Pancreas (tissue), 10 donors: ENCODE measurements at regions not wholly inside any gene's neighbourhood (a gene's known extent, or its start where the extent isn't known, plus 50 kb on each side); places are given as distances from the start of the nearest gene placed in this dataset.

Experiments
- ATAC-seq, 4 donors: fragments of 200-7000 bp; cut with Tn5 transposase; one replicate each; pipeline versions ENCODE4 v1.8.0 to v1.9.1; 2020; ENCODE audit warnings: mild to moderate bottlenecking in 4 of 4, moderate library complexity in 4 of 4
- DNase-seq, 6 donors: peaks; one replicate each; pipeline ENCODE4 v3.0.0-alpha.2; 2020
- FAIRE-seq: peaks from 2 replicates; lab custom pipeline; 2012; peaks lifted over from hg19 to GRCh38; lab: Jason Lieb, UNC
- H3K27ac ChIP-seq, 4 donors: fragments of 200-600 bp; sonication (generic); 1 replicate in 3 of 4; 2 replicates in 1 of 4; pipeline versions ENCODE4 v1.5.0 to v1.8.0; 2020
- H3K27me3 ChIP-seq, 4 donors: fragments of 200-600 bp; one replicate each; pipeline ENCODE4 v1.8.0; 2021
- H3K36me3 ChIP-seq, 3 donors: fragments of 200-600 bp; sonication (generic) in 1 of 3; one replicate each; pipeline versions ENCODE4 v1.5.0 to v1.8.0; 2020 to 2021
- H3K4me1 ChIP-seq, 3 donors: fragments of 200-600 bp; one replicate each; pipeline ENCODE4 v1.8.0; 2021
- H3K4me3 ChIP-seq, 4 donors: fragments of 200-600 bp; sonication (generic) in 2 of 4; one replicate each; pipeline versions ENCODE4 v1.5.0 to v1.8.0; 2020 to 2021
- H3K9me3 ChIP-seq, 4 donors: fragments of 200-600 bp; one replicate each; pipeline ENCODE4 v1.8.0; 2021
- CTCF ChIP-seq, 4 donors: fragments of 200-600 bp; sonication (generic) in 3 of 4; IDR thresholded peaks; one replicate each; pipeline versions ENCODE4 v1.5.0 to v1.8.0; 2021; ENCODE audit warnings: antibody characterized with exemption in 4 of 4
- WGBS, 2 donors: extraction: QIAGEN DNeasy Blood & Tissue Kit; methylation state at CpG; one replicate each; pipeline ENCODE4 v1.1.7; 2013; 5-methylcytosine and 5-hydroxymethylcytosine counted together
- intact Hi-C, 3 donors: fragments of 100-400 bp; cut with DNase I; formaldehyde crosslinking; loops; one replicate each; pipeline versions ENCODE4 v1.11.1 to v1.14.2; 2022
- donor health status: healthy with polysubstance abuse.
- donor health status: DM: no; HTN: no; CAD: no; lungs with moderate emphysema.
- donor health status: DM: no; HTN: no; CAD: no.
- donor health status: control.
- donor health status: control.
- donor health status: Bipolar disorder and iron deficiency.
- donor health status: DM: yes; HTN: yes; CAD: no.
- donor health status: DM: no; HTN: no; CAD: no.
- donor health status: DM: no; HTN: no; CAD: no.
- donor health status: DM: yes; HTN: yes; CAD: no.

- no peak overlapping the region for H3K27ac ChIP-seq
- no peak for DNase-seq
- FAIRE-seq = no peak
- H3K36me3 ChIP-seq = no peaks in the 10 kb centered on the region
- no peak for ATAC-seq
- TF ChIP-seq CTCF (IDR thresholded peaks at IDR 0.05) = no peak
- 62 to 75% methylated on average over 7 of the region's 7 CpGs for WGBS, 2 donors
- H3K4me3 ChIP-seq = no peak overlapping the region
- H3K27me3 ChIP-seq = no peaks in the 10 kb centered on the region
- no peaks in the 10 kb centered on the region for H3K9me3 ChIP-seq
- no peaks in the 10 kb centered on the region for H3K4me1 ChIP-seq
- intact Hi-C loops = no loop called here
These were observed 281.8 kb upstream of the CRBN start for GRCh38 chr3:3461317-3461716.

- intact Hi-C loops = no loop called here
- Histone ChIP-seq H3K9me3 (no peaks in the 10 kb centered on the region), H3K27me3 (no peaks in the 10 kb centered on the region), H3K4me3 (no peak overlapping the region), H3K36me3 (no peaks in the 10 kb centered on the region), H3K4me1 (no peaks in the 10 kb centered on the region), H3K27ac (no peak overlapping the region)
- no peak for TF ChIP-seq CTCF (IDR thresholded peaks at IDR 0.05)
- FAIRE-seq = no peak
- no peak for ATAC-seq
- no peak for DNase-seq
- WGBS, 2 donors = 76 to 90% methylated on average over 2 of the region's 2 CpGs
These were observed 269.0 kb upstream of the CRBN start for GRCh38 chr3:3448468-3448867.

- intact Hi-C loops = no loop called here
- Histone ChIP-seq H3K4me3 (no peak overlapping the region), H3K27ac (no peak overlapping the region), H3K9me3 (no peaks in the 10 kb centered on the region), H3K4me1 (no peaks in the 10 kb centered on the region), H3K27me3 (no peaks in the 10 kb centered on the region), H3K36me3 (no peaks in the 10 kb centered on the region)
- no peak for TF ChIP-seq CTCF (IDR thresholded peaks at IDR 0.05)
- ATAC-seq (no peak), FAIRE-seq (no peak), DNase-seq (no peak)
- WGBS, 2 donors = 65 to 81% methylated on average over 2 of the region's 2 CpGs
These were observed 268.1 kb upstream of the CRBN start for GRCh38 chr3:3447641-3448040.

GRCh38 chr3:3446251-3446650 lies 266.8 kb upstream of the CRBN start:
- no peaks in the 10 kb centered on the region for H3K27me3 ChIP-seq
- H3K4me3 ChIP-seq = no peak overlapping the region
- FAIRE-seq = no peak
- DNase-seq = no peak
- WGBS, 2 donors = 53 to 70% methylated on average over 4 of the region's 4 CpGs
- no peak for TF ChIP-seq CTCF (IDR thresholded peaks at IDR 0.05)
- no peaks in the 10 kb centered on the region for H3K36me3 ChIP-seq
- H3K4me1 ChIP-seq = no peaks in the 10 kb centered on the region
- intact Hi-C loops = no loop called here
- ATAC-seq = no peak
- no peak overlapping the region for H3K27ac ChIP-seq
- no peaks in the 10 kb centered on the region for H3K9me3 ChIP-seq

GRCh38 chr3:3443482-3443881 lies 264.0 kb upstream of the CRBN start:
- Histone ChIP-seq H3K36me3 (no peaks in the 10 kb centered on the region), H3K9me3 (no peaks in the 10 kb centered on the region), H3K27ac (no peak overlapping the region), H3K27me3 (no peaks in the 10 kb centered on the region), H3K4me3 (no peak overlapping the region), H3K4me1 (no peaks in the 10 kb centered on the region)
- TF ChIP-seq CTCF (IDR thresholded peaks at IDR 0.05) = no peak
- no peak for ATAC-seq
- no peak for FAIRE-seq
- no peak for DNase-seq
- intact Hi-C loops = no loop called here
- WGBS, 2 donors = 40 to 63% methylated on average over 3 of the region's 3 CpGs
